ENCODE measurements at regions not wholly inside any gene's neighbourhood (a gene's known extent, or its start where the extent isn't known, plus 50 kb on each side); places are given as distances from the start of the nearest gene placed in this dataset.

DNA sequence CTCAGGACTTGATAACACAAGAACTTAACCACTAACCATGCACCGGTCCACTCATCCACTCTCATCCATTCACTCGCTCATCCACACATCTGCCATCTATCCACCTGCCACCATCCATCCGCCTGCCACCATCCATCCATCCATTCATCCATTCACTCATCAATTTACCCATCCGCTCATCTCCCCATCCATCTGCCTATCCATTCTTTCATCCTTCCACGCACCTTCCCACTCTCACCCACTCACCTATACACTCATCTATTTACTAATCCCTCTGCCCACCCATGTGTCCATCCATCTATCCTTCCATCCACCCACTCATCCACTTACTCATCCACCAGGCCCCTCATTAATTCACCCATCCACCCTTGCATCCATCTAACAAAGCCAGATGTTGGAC, 131.0 kb downstream of the MRM1 start:
- H3K27me3 Mint-ChIP-seq: peaks cover 55% of the 10 kb centered on the region
- TF ChIP-seq EZH2 (IDR thresholded peaks at IDR 0.05; ENCODE audit: borderline replicate concordance, insufficient read depth, low read depth, low read length, poor library complexity, severe bottlenecking): no peak
- TF ChIP-seq CTCF (IDR thresholded peaks at IDR 0.05): no peak
- no peaks in the 10 kb centered on the region for H4K20me1 ChIP-seq (ENCODE audit: control insufficient read depth, insufficient read depth, low read length, poor library complexity, severe bottlenecking)

DNA sequence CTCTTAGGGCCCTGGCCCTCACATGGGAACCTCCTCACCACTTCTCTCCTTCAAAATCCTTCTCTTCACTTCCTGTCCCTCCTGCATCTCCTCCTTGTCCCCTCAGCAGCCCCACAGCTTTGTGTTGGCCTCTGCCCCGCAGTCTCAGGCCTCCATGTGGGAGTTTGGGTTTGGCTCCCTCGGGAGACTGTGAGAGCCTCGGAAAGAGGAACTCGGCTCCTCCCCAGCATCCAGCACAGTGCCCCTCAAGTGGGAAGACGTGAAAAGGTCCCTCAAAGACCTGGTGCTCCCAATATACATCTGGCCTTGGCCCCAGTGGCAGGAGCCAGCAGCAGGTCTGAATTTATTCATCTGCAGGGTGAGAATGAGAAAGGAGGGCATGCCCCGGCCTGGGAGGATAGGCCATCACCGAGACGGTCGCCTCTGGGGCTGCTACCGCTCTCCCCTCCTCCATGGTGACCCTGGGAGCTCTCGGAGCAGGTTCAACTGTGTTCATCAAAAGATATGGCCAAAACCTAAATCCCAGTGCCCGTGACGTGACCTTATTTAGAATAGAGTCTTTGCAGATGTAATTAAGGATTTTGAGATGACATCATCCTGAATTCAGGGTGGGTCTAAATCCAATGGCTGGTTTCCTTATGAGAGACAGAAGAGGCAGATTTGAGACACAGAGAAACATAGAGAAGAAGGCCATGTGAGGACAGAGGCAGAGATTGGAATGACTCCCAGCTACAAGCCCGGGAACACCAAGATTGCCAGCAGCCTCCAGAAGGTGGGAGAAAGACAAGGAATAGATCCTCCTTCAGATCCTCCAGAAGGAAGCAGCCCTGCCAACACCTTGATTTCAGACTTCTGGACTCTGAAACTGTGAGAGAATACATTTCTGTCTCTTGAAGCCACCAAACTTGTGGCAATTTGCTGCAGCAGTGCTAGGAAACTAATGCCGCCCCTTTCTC, 135.1 kb downstream of the MRM1 start:
- no peaks in the 10 kb centered on the region for H3K79me2 ChIP-seq (ENCODE audit: control insufficient read depth, insufficient read depth, low read length)
- H3K9me3 ChIP-seq (ENCODE audit: control extremely low read depth in 1 of 3, control insufficient read depth in 2 of 3, insufficient read depth in 1 of 3, low read length in 2 of 3): no peaks in the 10 kb centered on the region
- intact Hi-C loops (cut with micrococcal nuclease): no loop called here
- no peak overlapping the region for H3K9ac ChIP-seq (ENCODE audit: low read length)
- ChIA-PET POLR2A (no interaction called here), CTCF (no interaction called here)
- no peak overlapping the region for H3K4me3 ChIP-seq (ENCODE audit: control extremely low read depth in 1 of 5, extremely low read depth in 1 of 5, insufficient read depth in 1 of 5, low read depth in 2 of 5, low read length in 4 of 5)
- Mint-ChIP-seq H3K9me3 (ENCODE audit: insufficient read depth) (no peaks in the 10 kb centered on the region), H3K4me1 (no peaks in the 10 kb centered on the region), H3K27me3 (peaks cover 43% of the 10 kb centered on the region), H3K4me3 (no peak overlapping the region), H3K27ac (no peak overlapping the region)
- H3K27ac ChIP-seq (ENCODE audit: low read length in 2 of 2): no peak overlapping the region
- WGBS (ENCODE audit: insufficient coverage): 64% methylated on average over 8 of the region's 15 CpGs
- peaks cover 0 to 14% (median 4%) of the 10 kb centered on the region in 4 experiments for H3K27me3 ChIP-seq (replicated peaks in 1 of 4; ENCODE audit: control extremely low read depth in 1 of 4, control insufficient read depth in 3 of 4, insufficient read depth in 4 of 4, low read length in 3 of 4)
- no peaks in the 10 kb centered on the region for H3K4me1 ChIP-seq (ENCODE audit: control insufficient read depth in 2 of 2, insufficient read depth in 2 of 2, low read length in 2 of 2)
- no peak for ATAC-seq (ENCODE audit: low read depth)
- H3K4me2 ChIP-seq (replicated peaks; ENCODE audit: low read depth, low read length, poor library complexity, severe bottlenecking): no peak overlapping the region
- no peaks in the 10 kb centered on the region for H4K20me1 ChIP-seq (ENCODE audit: control insufficient read depth, insufficient read depth, low read length, poor library complexity, severe bottlenecking)
- H2AFZ ChIP-seq (ENCODE audit: insufficient read depth, low read depth, low read length, poor library complexity, severe bottlenecking): no peak overlapping the region
- no peak for TF ChIP-seq CTCF (IDR thresholded peaks at IDR 0.05)
- TF ChIP-seq EZH2 (IDR thresholded peaks at IDR 0.05; ENCODE audit: borderline replicate concordance, insufficient read depth, low read depth, low read length, poor library complexity, severe bottlenecking): no peak
- no peak for DNase-seq
- H3K36me3 ChIP-seq (replicated peaks in 1 of 2; ENCODE audit: control extremely low read depth in 1 of 2, control insufficient read depth in 1 of 2, extremely low read depth in 1 of 2, insufficient read depth in 2 of 2, low read length in 1 of 2): no peaks in the 10 kb centered on the region

More for the DNA sequence above, 131.0 kb downstream of the MRM1 start:
- H3K27me3 ChIP-seq (replicated peaks in 1 of 4; ENCODE audit: control extremely low read depth in 1 of 4, control insufficient read depth in 3 of 4, insufficient read depth in 4 of 4, low read length in 3 of 4): peaks cover 0 to 43% (median 17%) of the 10 kb centered on the region in 4 experiments
- no peaks in the 10 kb centered on the region for H3K36me3 ChIP-seq (replicated peaks in 1 of 2; ENCODE audit: control extremely low read depth in 1 of 2, control insufficient read depth in 1 of 2, extremely low read depth in 1 of 2, insufficient read depth in 2 of 2, low read length in 1 of 2)
- 98% methylated on average over 5 of the region's 5 CpGs for WGBS (ENCODE audit: insufficient coverage)
- no peaks in the 10 kb centered on the region for H3K9me3 Mint-ChIP-seq (ENCODE audit: insufficient read depth)
- ChIA-PET CTCF (no interaction called here), POLR2A (no interaction called here)
- H3K79me2 ChIP-seq (ENCODE audit: control insufficient read depth, insufficient read depth, low read length): no peaks in the 10 kb centered on the region
- H3K4me2 ChIP-seq (replicated peaks; ENCODE audit: low read depth, low read length, poor library complexity, severe bottlenecking): no peak overlapping the region
- no peak overlapping the region for H3K9ac ChIP-seq (ENCODE audit: low read length)
- H3K27ac ChIP-seq (ENCODE audit: low read length in 2 of 2): no peak overlapping the region
- no peak overlapping the region for H3K27ac Mint-ChIP-seq
- H3K4me1 Mint-ChIP-seq: peaks cover 5% of the 10 kb centered on the region
- no peak overlapping the region for H3K4me3 Mint-ChIP-seq
- no peaks in the 10 kb centered on the region for H3K9me3 ChIP-seq (ENCODE audit: control extremely low read depth in 1 of 3, control insufficient read depth in 2 of 3, insufficient read depth in 1 of 3, low read length in 2 of 3)
- intact Hi-C loops (cut with micrococcal nuclease): no loop called here
- DNase-seq (no peak), ATAC-seq (ENCODE audit: low read depth) (no peak)
- no peak overlapping the region for H2AFZ ChIP-seq (ENCODE audit: insufficient read depth, low read depth, low read length, poor library complexity, severe bottlenecking)
- H3K4me1 ChIP-seq (ENCODE audit: control insufficient read depth in 2 of 2, insufficient read depth in 2 of 2, low read length in 2 of 2): peaks cover 0 to 6% of the 10 kb centered on the region in 2 donors
- H3K4me3 ChIP-seq (ENCODE audit: control extremely low read depth in 1 of 5, extremely low read depth in 1 of 5, insufficient read depth in 1 of 5, low read depth in 2 of 5, low read length in 4 of 5): no peak overlapping the region

All from B cell (primary cell).